Esophagus muscularis mucosa (tissue), 3 donors: ENCODE measurements at regions not wholly inside any gene's neighbourhood (a gene's known extent, or its start where the extent isn't known, plus 50 kb on each side); places are given as distances from the start of the nearest gene placed in this dataset.

Experiments used
- CTCF ChIP-seq, 3 experiments: fragments of 200-600 bp in 2 of 3; fragments of 450-650 bp in 1 of 3; sonication (generic) in 2 of 3; IDR thresholded peaks; one replicate each; pipeline ENCODE4 v1.5.1; 2017 to 2019; ENCODE audit warnings: antibody characterized with exemption in 3 of 3, mild to moderate bottlenecking in 2 of 3, moderate library complexity in 1 of 3
- POLR2A ChIP-seq: fragments of 450-650 bp; IDR thresholded peaks from one replicate; pipeline ENCODE4 v1.6.1; 2017; ENCODE audit warnings: antibody characterized with exemption, moderate library complexity, mild to moderate bottlenecking, low read depth

GRCh38 chr12:90520002-90520734 is 434.8 kb downstream of the CCER1 start:
- TF ChIP-seq CTCF (IDR thresholded peaks at IDR 0.05), result no peak
- TF ChIP-seq POLR2A, result no peak
